B cell (primary cell): ENCODE measurements at regions not wholly inside any gene's neighbourhood (a gene's known extent, or its start where the extent isn't known, plus 50 kb on each side); places are given as distances from the start of the nearest gene placed in this dataset.
A peak's percentile ranks its signal among the peaks of the same experiment; 100 is the strongest.
"Not testable (repeated sequence)": the region's sequence is repeated elsewhere in the genome, so short reads cannot be mapped to it uniquely, and the experiment has no call there.

Experiments used
- ATAC-seq: fragments of 200-7000 bp; cut with Tn5 transposase; one replicate; pipeline ENCODE4 v1.10.0; 2021; ENCODE audit warnings: low read depth, mild to moderate bottlenecking, moderate number of reproducible peaks, moderate library complexity
- CTCF ChIA-PET: fragments of 350-600 bp; sonication (Branson Sonifier 250); formaldehyde crosslinking; loops from one replicate; lab custom pipeline; 2021; ENCODE audit warnings: antibody characterized with exemption, inconsistent platforms; lab: Charles Lee
- POLR2A ChIA-PET: fragments of 350-600 bp; sonication (Branson Sonifier 250); formaldehyde crosslinking; loops from one replicate; lab custom pipeline; 2021; ENCODE audit warnings: antibody characterized with exemption; lab: Charles Lee
- DNase-seq: peaks from one replicate; pipeline ENCODE4 v3.0.0; 2013
- H2AFZ ChIP-seq: 2 replicates; pipeline ENCODE4 v1.6.1; 2012; ENCODE audit warnings: mild to moderate bottlenecking, low read depth, low read length; ENCODE audit not compliant: insufficient read depth, poor library complexity, severe bottlenecking
- H3K27ac ChIP-seq, 2 donors: 1 replicate in 1 of 2; 2 replicates in 1 of 2; pipeline ENCODE4 v1.5.1; 2012 to 2013; ENCODE audit warnings: low read length in 2 of 2, mild to moderate bottlenecking in 2 of 2, moderate library complexity in 1 of 2
- H3K27me3 ChIP-seq, 4 experiments: fragments of 200-600 bp in 1 of 4; sonication (generic) in 1 of 4; replicated peaks in 1 of 4; 1 replicate in 2 of 4; 2 replicates in 2 of 4; pipeline versions ENCODE4 v1.6.1 to v1.7.0; 2013 to 2016; ENCODE audit warnings: low read length in 3 of 4, mild to moderate bottlenecking in 2 of 4, mixed read lengths in 1 of 4, moderate library complexity in 1 of 4; ENCODE audit not compliant: insufficient read depth in 4 of 4, control insufficient read depth in 3 of 4; ENCODE audit errors: control extremely low read depth in 1 of 4
- H3K36me3 ChIP-seq, 2 experiments: replicated peaks in 1 of 2; 1 replicate in 1 of 2; 2 replicates in 1 of 2; pipeline versions ENCODE4 v1.6.1 to v1.7.1; 2013; ENCODE audit warnings: low read length in 1 of 2; ENCODE audit not compliant: insufficient read depth in 2 of 2, control insufficient read depth in 1 of 2; ENCODE audit errors: control extremely low read depth in 1 of 2, extremely low read depth in 1 of 2
- H3K4me1 ChIP-seq, 2 donors: fragments of 200-600 bp in 1 of 2; sonication (generic) in 1 of 2; 1 replicate in 1 of 2; 2 replicates in 1 of 2; pipeline versions ENCODE4 v1.5.1 to v1.6.1; 2013 to 2017; ENCODE audit warnings: low read length in 2 of 2; ENCODE audit not compliant: control insufficient read depth in 2 of 2, insufficient read depth in 2 of 2
- H3K4me2 ChIP-seq: replicated peaks from 2 replicates; pipeline ENCODE3; 2012; ENCODE audit warnings: mild to moderate bottlenecking, low read depth, low read length; ENCODE audit not compliant: poor library complexity, severe bottlenecking
- H3K4me3 ChIP-seq, 5 experiments: fragments of 200-600 bp in 1 of 5; sonication (generic) in 1 of 5; 1 replicate in 3 of 5; 2 replicates in 2 of 5; pipeline versions ENCODE4 v1.5.1 to v1.7.0; 2011 to 2016; ENCODE audit warnings: low read length in 4 of 5, mild to moderate bottlenecking in 4 of 5, low read depth in 2 of 5, control low read depth in 1 of 5, moderate library complexity in 1 of 5; ENCODE audit not compliant: insufficient read depth in 1 of 5; ENCODE audit errors: control extremely low read depth in 1 of 5, extremely low read depth in 1 of 5
- H3K79me2 ChIP-seq: fragments of 200-600 bp; sonication (generic); one replicate; pipeline ENCODE4 v1.6.0; 2016; ENCODE audit warnings: low read length; ENCODE audit not compliant: control insufficient read depth, insufficient read depth
- H3K9ac ChIP-seq: fragments of 200-600 bp; sonication (generic); 2 replicates; pipeline ENCODE4 v1.6.1; 2017; ENCODE audit warnings: mild to moderate bottlenecking, low read length, moderate library complexity
- H3K9me3 ChIP-seq, 3 donors: one replicate each; pipeline versions ENCODE4 v1.6.1 to v1.7.1; 2013; ENCODE audit warnings: low read length in 2 of 3; ENCODE audit not compliant: control insufficient read depth in 2 of 3, insufficient read depth in 1 of 3; ENCODE audit errors: control extremely low read depth in 1 of 3
- H4K20me1 ChIP-seq: 2 replicates; pipeline ENCODE4 v1.6.0; 2012; ENCODE audit warnings: mild to moderate bottlenecking, low read length; ENCODE audit not compliant: insufficient read depth, control insufficient read depth, poor library complexity, severe bottlenecking
- H3K27ac Mint-ChIP-seq: one replicate; pipeline ENCODE4 v1.8.0; 2021; ENCODE audit warnings: mixed read lengths
- H3K27me3 Mint-ChIP-seq: one replicate; pipeline ENCODE4 v1.8.0; 2021; ENCODE audit warnings: mixed read lengths
- H3K4me1 Mint-ChIP-seq: one replicate; pipeline ENCODE4 v1.8.0; 2021; ENCODE audit warnings: mixed read lengths
- H3K4me3 Mint-ChIP-seq: one replicate; pipeline ENCODE4 v1.8.0; 2021; ENCODE audit warnings: mixed read lengths
- H3K9me3 Mint-ChIP-seq: one replicate; pipeline ENCODE4 v1.8.0; 2022; ENCODE audit warnings: mixed read lengths; ENCODE audit not compliant: insufficient read depth
- WGBS: methylation state at CpG from one replicate; pipeline ENCODE4 v1.1.5; 2013; ENCODE audit warnings: missing lambda C conversion rate; ENCODE audit not compliant: insufficient coverage; 5-methylcytosine and 5-hydroxymethylcytosine counted together
- intact Hi-C: fragments of 100-400 bp; cut with micrococcal nuclease; formaldehyde crosslinking; loops from one replicate; pipeline ENCODE4 v1.10.0; 2022

DNA sequence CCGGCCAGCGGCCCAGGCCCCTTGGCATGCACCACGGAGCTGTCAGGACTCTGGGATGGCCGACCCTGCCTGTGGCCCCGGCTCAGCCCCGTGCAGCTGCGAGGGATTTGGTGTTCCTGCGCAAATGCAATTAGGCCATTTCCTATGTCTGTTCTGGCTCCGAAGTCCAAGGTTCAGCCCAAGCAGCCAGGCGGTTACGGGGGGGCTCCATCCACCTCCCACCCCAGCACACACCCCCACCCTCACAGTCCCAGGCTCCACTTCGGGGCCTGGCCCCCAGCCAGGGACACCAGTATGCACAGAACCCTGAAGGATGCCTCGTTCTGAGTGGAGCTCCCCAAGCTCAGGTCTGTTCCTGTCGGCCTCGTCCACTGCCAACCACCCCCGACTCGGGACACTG, 2965.7 kb downstream of the RPIA start:
- DNase-seq, H3K4me1 Mint-ChIP-seq, H2AFZ ChIP-seq, H3K27me3 ChIP-seq, H3K27ac Mint-ChIP-seq, H3K9ac ChIP-seq, intact Hi-C loops, H3K36me3 ChIP-seq, CTCF ChIA-PET, H3K4me3 ChIP-seq, H3K27me3 Mint-ChIP-seq, H3K27ac ChIP-seq, H4K20me1 ChIP-seq, POLR2A ChIA-PET, H3K9me3 ChIP-seq, H3K79me2 ChIP-seq, ATAC-seq, H3K4me2 ChIP-seq, H3K9me3 Mint-ChIP-seq, H3K4me3 Mint-ChIP-seq, H3K4me1 ChIP-seq: not testable (repeated sequence)
- WGBS: 100% methylated on average over 3 of the region's 17 CpGs

DNA sequence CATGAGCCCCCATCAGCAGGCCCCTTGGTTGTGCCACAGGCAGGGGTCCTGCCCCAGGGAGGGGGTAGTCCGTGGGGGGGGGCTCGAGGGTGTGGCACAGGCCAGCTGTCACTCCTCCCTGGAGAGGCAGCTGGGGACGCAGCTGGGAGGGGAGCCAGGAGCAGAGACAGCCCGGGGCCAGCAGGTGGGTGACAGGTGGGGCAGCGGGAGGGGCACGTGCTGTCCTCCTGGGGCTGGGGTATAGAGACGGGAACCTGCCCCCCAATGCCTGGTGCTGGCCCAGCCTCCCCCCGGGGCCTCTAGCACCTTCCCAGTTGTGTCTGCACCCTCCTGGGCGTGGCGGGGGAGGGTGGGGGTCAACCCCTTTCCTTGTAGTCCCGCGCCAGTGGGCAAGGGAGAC, 2966.9 kb downstream of the RPIA start:
- CTCF ChIA-PET, H2AFZ ChIP-seq, ATAC-seq, H3K9me3 Mint-ChIP-seq, H3K9me3 ChIP-seq, POLR2A ChIA-PET, H3K79me2 ChIP-seq, H3K4me3 Mint-ChIP-seq, H3K9ac ChIP-seq, H3K27ac Mint-ChIP-seq, H3K36me3 ChIP-seq, H3K4me1 Mint-ChIP-seq, H4K20me1 ChIP-seq, H3K27me3 ChIP-seq, H3K27me3 Mint-ChIP-seq, H3K27ac ChIP-seq, H3K4me3 ChIP-seq, H3K4me2 ChIP-seq, DNase-seq, intact Hi-C loops, H3K4me1 ChIP-seq: not testable (repeated sequence)
- 90% methylated on average over 2 of the region's 12 CpGs for WGBS

GRCh38 chr2:91659189-91659916, 2967.9 kb downstream of the RPIA start:
- H2AFZ ChIP-seq, ATAC-seq, H3K27me3 ChIP-seq, H3K4me3 ChIP-seq, H3K36me3 ChIP-seq, H3K4me1 Mint-ChIP-seq, H3K4me2 ChIP-seq, intact Hi-C loops, POLR2A ChIA-PET, H3K27ac Mint-ChIP-seq, H4K20me1 ChIP-seq, H3K27me3 Mint-ChIP-seq, H3K79me2 ChIP-seq, H3K4me3 Mint-ChIP-seq, H3K4me1 ChIP-seq, H3K9me3 Mint-ChIP-seq, H3K27ac ChIP-seq, CTCF ChIA-PET, DNase-seq, H3K9me3 ChIP-seq, H3K9ac ChIP-seq: not testable (repeated sequence)
- 100% methylated on average over 2 of the region's 21 CpGs for WGBS

DNA sequence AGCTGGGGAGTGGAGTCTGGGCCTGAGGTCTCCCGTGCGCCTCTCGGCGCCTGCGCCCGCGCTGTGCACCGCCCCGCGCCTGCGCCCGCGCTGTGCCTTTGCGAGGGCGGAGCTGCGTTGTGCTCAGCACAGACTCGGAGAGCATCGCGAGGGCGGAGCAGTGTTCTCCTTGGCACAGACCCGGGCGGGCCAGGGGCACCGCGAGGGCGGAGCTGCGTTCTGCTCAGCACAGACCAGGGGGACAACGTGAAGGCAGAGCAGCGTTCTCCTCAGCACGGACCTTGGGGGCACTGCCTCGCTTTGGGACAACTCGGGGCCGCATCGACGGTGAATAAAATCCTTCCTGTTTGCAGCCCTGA, 2968.4 kb downstream of the RPIA start:
- 13% methylated on average over 9 of the region's 34 CpGs for WGBS
- H3K36me3 ChIP-seq, H3K79me2 ChIP-seq, H3K4me1 ChIP-seq, H3K9me3 Mint-ChIP-seq, POLR2A ChIA-PET, H3K27ac ChIP-seq, H3K4me3 ChIP-seq, H3K27ac Mint-ChIP-seq, H4K20me1 ChIP-seq, intact Hi-C loops, H3K4me1 Mint-ChIP-seq, H3K4me2 ChIP-seq, CTCF ChIA-PET, DNase-seq, H3K27me3 Mint-ChIP-seq, H3K9ac ChIP-seq, H3K9me3 ChIP-seq, H2AFZ ChIP-seq, H3K27me3 ChIP-seq: not testable (repeated sequence)
- peak overlapping the region; percentile 53 for H3K4me3 Mint-ChIP-seq
- peak; percentile 74 for ATAC-seq
